ENCODE measurements at regions not wholly inside any gene's neighbourhood (a gene's known extent, or its start where the extent isn't known, plus 50 kb on each side); places are given as distances from the start of the nearest gene placed in this dataset.

GRCh38 chr2:145108361-145108778, 588.5 kb upstream of the ZEB2 start:
- no peak overlapping the region for H4K91ac ChIP-seq (ENCODE audit: insufficient read length, low read depth, low read length)
- no peak overlapping the region for H3K56ac ChIP-seq (ENCODE audit: insufficient read length, low read depth, low read length)
- H2BK12ac ChIP-seq (ENCODE audit: insufficient read length, low read depth, low read length) = no peak overlapping the region
- H4K8ac ChIP-seq (replicated peaks; ENCODE audit: insufficient read length, low read depth, low read length) = no peak overlapping the region
- no CpG with 5 or more reads among the region's 10 CpGs for WGBS (ENCODE audit: extremely low coverage, insufficient read length, low lambda C conversion rate)
- no peak overlapping the region for H4K5ac ChIP-seq (ENCODE audit: insufficient read length, low read depth, low read length)
- H2BK120ac ChIP-seq (ENCODE audit: low read depth, low read length, poor library complexity, severe bottlenecking) = no peak overlapping the region
- no peak overlapping the region for H3K4me2 ChIP-seq (ENCODE audit: insufficient read depth, insufficient read length, low read length)
- DNase-seq = no peak
- H3K79me2 ChIP-seq (ENCODE audit: insufficient read depth, low read length) = no peaks in the 10 kb centered on the region
- H3K23me2 ChIP-seq (ENCODE audit: insufficient read length, low read depth, low read length, poor library complexity, severe bottlenecking) = no peaks in the 10 kb centered on the region
- TF ChIP-seq CTCF (conservative IDR thresholded peaks at IDR 0.05) = no peak
- H3K4ac ChIP-seq (ENCODE audit: low read depth, low read length) = no peak overlapping the region
- Mint-ChIP-seq H3K27ac (no peak overlapping the region; a peak in 1 of 7 replicates), H3K36me3 (ENCODE audit: insufficient read depth in 1 of 3, low read depth in 3 of 3) (no peaks in the 10 kb centered on the region; a peak in 1 of 7 replicates), H3K4me1 (peaks cover 8 to 21% of the 10 kb centered on the region in 2 experiments), H3K9me3 (no peaks in the 10 kb centered on the region), H3K27me3 (ENCODE audit: low read depth) (no peaks in the 10 kb centered on the region), H3K4me3 (no peak overlapping the region)
- no peak overlapping the region for H3K9ac ChIP-seq (ENCODE audit: extremely low read depth, insufficient read length, low read length)
- H2BK5ac ChIP-seq (ENCODE audit: insufficient read length, low read length) = no peak overlapping the region
- no peak overlapping the region for H2AFZ ChIP-seq (ENCODE audit: low read length)
- H3K23ac ChIP-seq (ENCODE audit: insufficient read length, low read depth, low read length) = no peak overlapping the region
- H3K4me1 ChIP-seq (ENCODE audit: insufficient read depth, low read length) = no peaks in the 10 kb centered on the region; the same call in 1 of the 2 replicates
- no peak overlapping the region for H3K18ac ChIP-seq (ENCODE audit: insufficient read length, low read depth, low read length)
- H3K27ac ChIP-seq (ENCODE audit: insufficient read length, low read depth, low read length) = no peak overlapping the region
- no peaks in the 10 kb centered on the region for H4K20me1 ChIP-seq (ENCODE audit: control insufficient read depth, insufficient read depth, insufficient read length)
- no peak overlapping the region for H2BK20ac ChIP-seq (ENCODE audit: low read depth, low read length, poor library complexity, severe bottlenecking)
- no peak overlapping the region for H2AK5ac ChIP-seq (ENCODE audit: insufficient read length, low read length)
- H2BK15ac ChIP-seq (ENCODE audit: low read depth, low read length) = no peak overlapping the region
- H3K79me1 ChIP-seq (ENCODE audit: insufficient read depth, low read depth, low read length, poor library complexity, severe bottlenecking) = no peaks in the 10 kb centered on the region
- H3T11ph ChIP-seq (ENCODE audit: low read length) = no peak overlapping the region
- H3K27me3 ChIP-seq (ENCODE audit: insufficient read depth, low read length) = no peaks in the 10 kb centered on the region
- H3K9me3 ChIP-seq (ENCODE audit: control insufficient read depth, low read depth, low read length) = no peaks in the 10 kb centered on the region
- H3K14ac ChIP-seq (ENCODE audit: insufficient read depth, low read length) = no peak overlapping the region
